ENCODE measurements at regions not wholly inside any gene's neighbourhood (a gene's known extent, or its start where the extent isn't known, plus 50 kb on each side); places are given as distances from the start of the nearest gene placed in this dataset.

GRCh38 chr7:142351145-142351544 is 93.3 kb upstream of the PRSS58 start:
- Histone ChIP-seq H3K36me3 (no peaks in the 10 kb centered on the region), H3K9me3 (no peaks in the 10 kb centered on the region), H3K27me3 (no peaks in the 10 kb centered on the region), H3K4me3 (no peak overlapping the region), H3K4me1 (no peaks in the 10 kb centered on the region), H3K27ac (no peak overlapping the region)
- no peak for DNase-seq (ENCODE audit: low spot score)
- no peak for TF ChIP-seq CTCF (IDR thresholded peaks at IDR 0.05)

GRCh38 chr7:142349670-142350405 is 92.0 kb upstream of the PRSS58 start:
- Histone ChIP-seq H3K4me3 (no peak overlapping the region), H3K9me3 (no peaks in the 10 kb centered on the region), H3K4me1 (no peaks in the 10 kb centered on the region), H3K27me3 (no peaks in the 10 kb centered on the region), H3K36me3 (no peaks in the 10 kb centered on the region), H3K27ac (no peak overlapping the region)
- TF ChIP-seq CTCF (IDR thresholded peaks at IDR 0.05) = no peak
- no peak for DNase-seq (ENCODE audit: low spot score)

GRCh38 chr7:142348921-142349405 is 91.1 kb upstream of the PRSS58 start:
- Histone ChIP-seq H3K27ac (no peak overlapping the region), H3K4me1 (no peaks in the 10 kb centered on the region), H3K4me3 (no peak overlapping the region), H3K9me3 (no peaks in the 10 kb centered on the region), H3K36me3 (no peaks in the 10 kb centered on the region), H3K27me3 (no peaks in the 10 kb centered on the region)
- TF ChIP-seq CTCF (IDR thresholded peaks at IDR 0.05) = no peak
- no peak for DNase-seq (ENCODE audit: low spot score)

GRCh38 chr7:142348100-142348499 is 90.2 kb upstream of the PRSS58 start:
- Histone ChIP-seq H3K27me3 (no peaks in the 10 kb centered on the region), H3K9me3 (no peaks in the 10 kb centered on the region), H3K27ac (no peak overlapping the region), H3K36me3 (no peaks in the 10 kb centered on the region), H3K4me1 (no peaks in the 10 kb centered on the region), H3K4me3 (no peak overlapping the region)
- no peak for DNase-seq (ENCODE audit: low spot score)
- no peak for TF ChIP-seq CTCF (IDR thresholded peaks at IDR 0.05)

- H3K36me3 ChIP-seq = no peaks in the 10 kb centered on the region
- H3K4me1 ChIP-seq = no peaks in the 10 kb centered on the region
- no peak for TF ChIP-seq CTCF (IDR thresholded peaks at IDR 0.05)
- no peaks in the 10 kb centered on the region for H3K27me3 ChIP-seq
- no peak overlapping the region for H3K27ac ChIP-seq
- no peak overlapping the region for H3K4me3 ChIP-seq
- no peaks in the 10 kb centered on the region for H3K9me3 ChIP-seq
- DNase-seq (ENCODE audit: low spot score) = no peak
Observed at GRCh38 chr7:142347091-142347490, 89.2 kb upstream of the PRSS58 start.

GRCh38 chr7:142345811-142346210 is 88.0 kb upstream of the PRSS58 start:
- Histone ChIP-seq H3K4me3 (no peak overlapping the region), H3K27me3 (no peaks in the 10 kb centered on the region), H3K9me3 (no peaks in the 10 kb centered on the region), H3K4me1 (no peaks in the 10 kb centered on the region), H3K27ac (no peak overlapping the region), H3K36me3 (no peaks in the 10 kb centered on the region)
- TF ChIP-seq CTCF (IDR thresholded peaks at IDR 0.05) = no peak
- DNase-seq (ENCODE audit: low spot score) = no peak

Measured in right atrium auricular region (tissue), 2 donors.